Left lung (tissue), 4 donors: ENCODE measurements at regions not wholly inside any gene's neighbourhood (a gene's known extent, or its start where the extent isn't known, plus 50 kb on each side); places are given as distances from the start of the nearest gene placed in this dataset.

Experiments
- ATAC-seq: fragments of 200-7000 bp; cut with Tn5 transposase; one replicate; pipeline ENCODE4 v1.9.1; 2020; ENCODE audit warnings: moderate library complexity
- DNase-seq, 4 donors: peaks; one replicate each; pipeline ENCODE4 v3.0.0-alpha.2; 2013 to 2020
- H3K27ac ChIP-seq, 2 donors: fragments of 200-600 bp; sonication (generic) in 1 of 2; one replicate each; pipeline versions ENCODE4 v1.5.0 to v1.8.0; 2020 to 2021
- H3K27me3 ChIP-seq, 2 donors: fragments of 200-600 bp; sonication (generic) in 1 of 2; one replicate each; pipeline versions ENCODE4 v1.5.0 to v1.8.0; 2020 to 2021
- H3K36me3 ChIP-seq, 2 donors: fragments of 200-600 bp; sonication (generic) in 1 of 2; one replicate each; pipeline versions ENCODE4 v1.5.0 to v1.8.0; 2020 to 2021
- H3K4me1 ChIP-seq, 2 donors: fragments of 200-600 bp; one replicate each; pipeline ENCODE4 v1.8.0; 2021
- H3K4me3 ChIP-seq, 2 donors: fragments of 200-600 bp; sonication (generic) in 1 of 2; one replicate each; pipeline versions ENCODE4 v1.5.0 to v1.8.0; 2020 to 2021; ENCODE audit warnings: mild to moderate bottlenecking in 1 of 2
- H3K9me3 ChIP-seq, 2 donors: fragments of 200-600 bp; sonication (generic) in 1 of 2; one replicate each; pipeline versions ENCODE4 v1.5.0 to v1.8.0; 2020 to 2021
- CTCF ChIP-seq, 2 donors: fragments of 200-600 bp; sonication (generic) in 1 of 2; IDR thresholded peaks; one replicate each; pipeline versions ENCODE4 v1.5.0 to v1.8.0; 2021; ENCODE audit warnings: antibody characterized with exemption in 2 of 2
- intact Hi-C, 2 donors: fragments of 100-400 bp; cut with DNase I; formaldehyde crosslinking; loops; one replicate each; pipeline versions ENCODE4 v1.11.2 to v1.14.2; 2022
- donor health status: DM: no; HTN: yes; CAD: no.
- donor health status: DM: no; HTN: no; CAD: no.

GRCh38 chr22:27540247-27540646, 261.3 kb downstream of the MN1 start:
- peaks cover 0 to 17% of the 10 kb centered on the region in 2 donors for H3K27me3 ChIP-seq
- no peaks in the 10 kb centered on the region for H3K9me3 ChIP-seq
- DNase-seq: no peak
- intact Hi-C loops: no loop called here
- no peak overlapping the region for H3K4me3 ChIP-seq
- H3K4me1 ChIP-seq: peaks cover 0 to 3% of the 10 kb centered on the region in 2 donors
- H3K36me3 ChIP-seq: no peaks in the 10 kb centered on the region
- TF ChIP-seq CTCF (IDR thresholded peaks at IDR 0.05): no peak
- H3K27ac ChIP-seq: no peak overlapping the region
- no peak for ATAC-seq

GRCh38 chr22:27540656-27541396, 260.7 kb downstream of the MN1 start:
- DNase-seq (peak in 1 of 4 donors; percentile 24), ATAC-seq (no peak)
- no peak overlapping the region for H3K27ac ChIP-seq
- H3K4me1 ChIP-seq: peaks cover 0 to 3% of the 10 kb centered on the region in 2 donors
- no peaks in the 10 kb centered on the region for H3K36me3 ChIP-seq
- H3K4me3 ChIP-seq: no peak overlapping the region
- intact Hi-C loops: no loop called here
- H3K9me3 ChIP-seq: no peaks in the 10 kb centered on the region
- no peak for TF ChIP-seq CTCF (IDR thresholded peaks at IDR 0.05)
- peaks cover 0 to 22% of the 10 kb centered on the region in 2 donors for H3K27me3 ChIP-seq

- no peaks in the 10 kb centered on the region for H3K9me3 ChIP-seq
- H3K27ac ChIP-seq: no peak overlapping the region
- DNase-seq: no peak
- H3K4me1 ChIP-seq: peaks cover 0 to 3% of the 10 kb centered on the region in 2 donors
- ATAC-seq: no peak
- H3K36me3 ChIP-seq: no peaks in the 10 kb centered on the region
- no peak overlapping the region for H3K4me3 ChIP-seq
- no peak for TF ChIP-seq CTCF (IDR thresholded peaks at IDR 0.05)
- H3K27me3 ChIP-seq: peaks cover 0 to 22% of the 10 kb centered on the region in 2 donors
- intact Hi-C loops: no loop called here
Observed at GRCh38 chr22:27541836-27542235, 259.7 kb downstream of the MN1 start.

GRCh38 chr22:27542602-27543001, 259.0 kb downstream of the MN1 start:
- TF ChIP-seq CTCF (IDR thresholded peaks at IDR 0.05): no peak
- ATAC-seq (no peak), DNase-seq (no peak)
- H3K4me1 ChIP-seq: peaks cover 0 to under 1% of the 10 kb centered on the region in 2 donors
- H3K27me3 ChIP-seq: peaks cover 0 to 19% of the 10 kb centered on the region in 2 donors
- H3K9me3 ChIP-seq: no peaks in the 10 kb centered on the region
- no peak overlapping the region for H3K27ac ChIP-seq
- H3K4me3 ChIP-seq: no peak overlapping the region
- H3K36me3 ChIP-seq: no peaks in the 10 kb centered on the region
- intact Hi-C loops: no loop called here

- no peak for TF ChIP-seq CTCF (IDR thresholded peaks at IDR 0.05)
- peaks cover 0 to 13% of the 10 kb centered on the region in 2 donors for H3K27me3 ChIP-seq
- no peaks in the 10 kb centered on the region for H3K9me3 ChIP-seq
- no peak overlapping the region for H3K4me3 ChIP-seq
- no peak overlapping the region for H3K27ac ChIP-seq
- no peaks in the 10 kb centered on the region for H3K4me1 ChIP-seq
- no peaks in the 10 kb centered on the region for H3K36me3 ChIP-seq
- no peak for ATAC-seq
- intact Hi-C loops: no loop called here
- no peak for DNase-seq
Observed at GRCh38 chr22:27543460-27543859, 258.1 kb downstream of the MN1 start.
